Fibroblast of skin of abdomen (primary cell): ENCODE measurements at regions not wholly inside any gene's neighbourhood (a gene's known extent, or its start where the extent isn't known, plus 50 kb on each side); places are given as distances from the start of the nearest gene placed in this dataset.
"Not testable (repeated sequence)": the region's sequence is repeated elsewhere in the genome, so short reads cannot be mapped to it uniquely, and the experiment has no call there.

Experiments used
- DNase-seq: peaks from one replicate; pipeline ENCODE4 v3.0.0-alpha.2; 2013

DNA sequence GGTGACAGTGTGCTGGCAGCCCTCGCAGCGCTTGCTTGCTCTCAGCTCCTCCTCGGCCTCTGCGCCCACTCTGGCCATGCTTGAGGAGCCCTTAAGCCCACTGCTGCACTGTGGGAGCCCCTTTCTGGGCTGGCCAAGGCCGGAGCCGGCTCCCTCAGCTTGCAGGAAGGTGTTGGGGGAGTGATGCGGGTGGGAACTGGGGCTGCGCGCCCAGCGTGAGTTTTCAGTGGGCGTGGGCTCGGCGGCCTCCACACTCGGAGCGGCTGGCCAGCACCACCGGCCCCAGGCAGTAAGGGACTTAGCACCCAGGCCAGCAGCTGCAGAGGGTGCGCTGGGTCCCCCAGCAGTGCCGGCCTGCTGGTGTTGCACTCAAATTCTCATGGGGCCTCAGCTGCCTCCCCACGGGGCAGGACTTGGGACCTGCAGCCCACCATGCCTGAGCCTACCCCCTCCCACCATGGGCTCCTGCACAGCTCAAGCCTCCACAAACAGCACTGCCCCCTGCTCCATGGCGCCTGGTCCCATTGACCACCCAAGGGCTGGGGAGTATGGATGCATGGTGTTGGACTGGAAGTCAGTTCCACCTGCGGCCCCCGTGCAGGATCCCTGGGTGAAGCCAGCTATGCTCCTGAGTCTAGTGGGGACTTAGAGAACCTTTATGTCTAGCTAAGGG lies 223.1 kb upstream of the PTPRD start:
- no peak for DNase-seq

DNA sequence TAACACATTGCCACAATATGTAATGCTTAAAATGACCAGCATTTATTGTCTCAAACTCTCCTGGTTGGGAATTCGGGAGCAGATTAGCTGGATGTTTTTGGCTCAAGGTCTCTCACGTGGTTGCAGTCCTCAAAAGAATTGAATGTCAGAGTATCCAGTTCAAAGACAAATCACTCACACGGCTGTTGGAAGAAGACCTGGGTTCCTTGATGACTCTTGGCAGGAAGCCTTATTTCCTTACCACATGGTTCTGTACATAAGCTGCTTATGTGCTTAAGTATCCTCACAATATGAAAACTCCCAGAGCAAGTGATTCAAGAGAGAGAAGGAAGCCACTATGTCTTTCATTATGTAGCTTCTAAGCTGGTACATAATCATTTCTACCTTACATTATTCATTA lies 230.3 kb upstream of the PTPRD start:
- no peak for DNase-seq

DNA sequence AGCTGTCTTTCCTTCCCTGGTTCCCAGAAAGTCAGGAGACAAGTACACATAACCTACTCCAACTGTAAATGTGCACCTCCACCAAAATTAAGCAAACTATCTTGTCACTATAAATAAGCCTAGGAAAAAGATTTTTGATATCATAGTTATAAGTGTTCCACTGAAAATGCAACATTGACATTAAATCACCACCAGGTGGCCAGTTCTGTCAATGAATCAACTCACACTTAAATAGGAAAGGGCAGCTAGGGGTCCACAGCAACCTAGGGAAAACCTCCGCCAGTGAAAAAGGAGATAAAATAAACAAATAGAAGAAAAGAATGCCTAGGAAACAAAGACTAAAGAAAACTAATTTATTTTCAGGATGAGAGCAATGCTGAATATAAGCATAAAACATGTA lies 243.0 kb upstream of the PTPRD start:
- DNase-seq, result peak; percentile 18

DNA sequence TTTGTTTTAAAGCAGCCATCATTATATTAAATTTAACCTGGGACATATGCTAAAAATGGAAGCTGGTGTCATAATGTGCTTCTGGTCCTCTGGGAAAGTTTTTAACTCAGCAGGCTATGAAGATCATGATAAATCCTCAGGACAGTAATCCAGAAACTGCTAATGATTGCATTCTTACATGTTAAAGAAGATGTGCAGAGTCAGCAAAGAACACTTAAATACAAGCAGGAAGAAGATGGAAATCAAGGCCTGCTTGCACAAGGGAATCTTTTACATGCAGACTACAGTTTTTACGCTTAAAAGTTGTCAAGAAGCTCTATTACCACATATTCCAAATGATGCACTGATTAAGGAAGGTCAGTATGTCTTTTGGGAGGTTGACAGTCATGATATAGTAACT lies 246.0 kb upstream of the PTPRD start:
- DNase-seq, result no peak

DNA sequence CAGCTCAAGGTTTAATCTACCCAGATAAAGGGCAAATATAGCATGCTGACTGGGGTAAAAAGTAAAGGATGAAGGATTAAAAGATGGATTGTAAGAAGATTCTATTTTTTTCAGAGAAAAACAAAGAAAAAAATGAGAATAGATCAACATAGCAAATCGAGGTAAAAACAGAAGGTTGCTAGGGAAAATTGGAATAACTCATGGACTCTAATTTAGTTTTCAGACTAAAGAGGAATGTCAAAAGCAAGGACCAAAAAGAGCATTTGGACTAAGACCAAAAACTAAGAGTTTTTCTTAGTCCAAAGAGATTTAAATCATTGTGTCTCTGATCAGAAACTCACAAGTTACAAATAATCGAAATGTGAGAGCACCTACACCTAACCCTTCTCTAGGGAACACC lies 250.7 kb upstream of the PTPRD start:
- no peak for DNase-seq

DNA sequence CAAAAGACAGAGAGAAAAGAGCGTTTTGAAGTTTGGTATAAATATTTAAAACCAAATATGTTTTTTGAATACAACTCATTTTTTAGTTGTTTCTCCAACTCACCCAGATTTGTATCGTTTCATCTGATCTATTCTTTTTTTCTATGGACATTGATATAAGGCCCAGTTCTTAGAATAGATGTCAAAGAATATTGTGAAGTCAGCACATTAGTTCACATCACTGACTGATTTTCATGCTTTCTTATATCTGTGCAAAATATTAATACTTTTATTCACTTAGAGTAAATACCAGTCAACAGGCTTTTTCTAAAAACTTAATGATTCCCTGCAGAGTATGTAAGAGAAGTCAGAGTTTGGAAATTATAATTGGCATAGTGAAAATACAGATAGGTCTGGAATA lies 254.4 kb upstream of the PTPRD start:
- DNase-seq, result no peak

DNA sequence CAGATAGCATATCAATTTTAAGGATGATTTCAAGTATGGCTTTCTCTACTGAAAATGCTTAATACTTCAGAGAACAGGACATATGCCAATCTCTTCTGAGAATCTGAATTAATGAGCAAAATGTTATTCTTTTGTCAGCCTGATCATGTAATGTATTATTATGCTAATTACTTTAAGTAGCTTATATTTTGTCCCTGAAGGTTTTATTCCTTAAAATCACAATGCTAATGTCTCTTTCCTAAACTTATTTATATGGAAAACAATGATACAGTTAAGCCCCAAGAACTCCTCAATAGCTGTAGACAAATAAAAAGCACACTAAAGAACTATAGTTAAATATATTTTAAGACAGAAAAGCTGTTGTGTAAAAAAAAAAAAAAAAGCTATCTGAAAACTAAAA lies 256.9 kb upstream of the PTPRD start:
- no peak for DNase-seq

DNA sequence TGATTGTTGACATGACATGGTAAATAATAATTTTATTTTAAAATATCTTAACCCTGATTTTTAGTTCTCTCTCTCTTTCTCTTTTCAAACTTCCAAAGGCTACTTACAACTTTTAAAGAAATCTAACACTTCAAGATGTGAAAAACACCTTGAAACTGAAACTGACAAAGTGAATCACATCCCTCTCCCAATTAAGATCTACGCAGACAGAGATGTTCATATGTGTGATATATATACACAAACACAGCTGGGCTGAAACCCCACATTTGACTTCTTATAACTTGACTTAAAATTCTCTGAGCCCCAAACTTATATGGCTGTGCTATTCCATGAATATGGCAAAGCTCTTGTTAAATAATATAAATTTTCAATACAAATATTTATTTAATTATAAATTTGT lies 261.2 kb upstream of the PTPRD start:
- no peak for DNase-seq

DNA sequence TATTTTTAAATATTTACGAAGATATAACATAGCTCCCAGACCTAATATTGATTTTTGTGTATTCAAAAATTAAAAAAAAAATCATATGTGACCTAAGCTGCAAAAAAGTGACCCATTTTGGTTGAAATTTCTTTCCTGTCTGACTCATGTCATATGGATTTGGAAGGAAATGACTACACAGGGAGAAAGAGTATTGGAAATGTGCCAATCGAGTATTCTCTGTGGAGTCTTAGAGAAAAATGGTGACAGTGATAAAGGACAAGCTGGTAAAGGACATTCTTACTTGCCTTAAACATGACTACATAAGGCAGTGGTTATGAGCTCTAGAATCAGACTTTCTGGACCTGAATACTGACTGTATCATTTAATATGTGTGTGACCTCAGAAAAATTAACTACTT lies 262.9 kb upstream of the PTPRD start:
- peak; percentile 58 for DNase-seq

DNA sequence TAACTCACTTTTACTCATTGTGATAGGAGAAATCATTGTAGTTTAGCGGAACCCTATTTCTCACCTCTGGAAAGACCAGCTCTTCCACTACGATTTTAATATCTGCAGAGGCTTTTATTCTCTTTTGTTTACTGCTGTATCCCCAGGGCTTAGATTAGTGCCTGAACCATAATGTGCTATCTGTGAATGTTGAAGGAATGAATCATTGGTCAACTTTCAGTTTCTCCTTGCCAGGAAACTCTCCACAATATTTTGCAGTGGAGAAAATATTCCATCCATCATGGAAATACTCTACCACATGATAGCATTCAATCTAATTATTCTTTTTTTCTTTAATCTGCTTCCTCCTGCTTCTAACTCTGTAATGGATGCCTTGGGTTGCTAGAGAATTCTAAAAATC lies 263.5 kb upstream of the PTPRD start:
- peak; percentile 61 for DNase-seq

DNA sequence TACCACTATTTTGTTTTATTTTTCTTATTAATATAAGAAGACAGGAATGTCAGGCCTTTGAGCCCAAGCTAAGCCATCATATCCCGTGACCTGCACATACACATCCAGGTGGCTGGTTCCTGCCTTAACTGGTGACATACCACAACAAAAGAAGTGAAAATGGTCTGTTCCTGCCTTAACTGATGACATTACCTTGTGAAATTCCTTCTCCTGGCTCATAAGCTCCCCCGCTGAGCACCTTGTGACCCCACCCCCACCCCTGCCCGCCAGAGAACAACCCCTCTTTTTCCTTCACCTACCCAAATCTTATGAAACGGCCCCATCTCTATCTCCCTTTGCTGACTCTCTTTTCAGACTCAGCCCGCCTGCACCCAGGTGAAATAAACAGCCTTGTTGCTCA lies 277.5 kb upstream of the PTPRD start:
- DNase-seq, result not testable (repeated sequence)

DNA sequence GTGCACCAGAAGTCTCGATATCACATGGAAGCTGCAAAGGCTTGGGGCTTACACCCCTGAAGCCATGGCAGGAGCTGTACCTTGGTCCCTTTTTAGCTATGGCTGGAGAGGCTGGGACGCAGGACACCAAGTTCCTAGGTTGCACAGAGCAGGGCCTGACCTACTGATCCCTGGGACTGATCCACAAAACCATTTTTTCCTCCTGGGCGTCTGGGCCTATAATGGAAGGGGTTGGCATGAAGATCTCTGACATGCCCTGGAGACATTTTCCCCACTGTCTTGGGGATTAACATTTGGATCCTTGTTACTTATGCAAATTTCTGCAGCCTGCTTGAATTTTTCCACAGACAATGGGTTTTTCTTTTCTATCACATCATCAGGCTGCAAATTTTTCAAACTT lies 286.7 kb upstream of the PTPRD start:
- no peak for DNase-seq

DNA sequence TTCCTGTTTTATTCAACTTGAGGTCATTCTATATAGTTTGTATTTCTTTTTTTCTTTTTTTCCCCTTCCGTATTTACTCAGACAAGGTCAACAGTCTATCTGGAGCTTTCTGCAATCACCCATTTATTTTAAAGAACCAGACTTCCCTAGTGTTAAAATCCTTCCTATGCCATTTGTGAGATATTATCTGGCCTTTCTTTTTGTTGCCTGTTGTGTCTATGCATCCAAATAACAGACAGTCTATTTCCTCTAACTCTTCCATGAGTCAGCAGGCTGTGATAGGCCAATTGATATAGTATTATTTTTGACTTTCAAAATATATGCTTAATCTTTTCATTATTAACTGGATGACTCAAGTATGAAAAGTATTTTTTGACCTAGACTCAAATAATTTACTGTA lies 291.2 kb upstream of the PTPRD start:
- no peak for DNase-seq

DNA sequence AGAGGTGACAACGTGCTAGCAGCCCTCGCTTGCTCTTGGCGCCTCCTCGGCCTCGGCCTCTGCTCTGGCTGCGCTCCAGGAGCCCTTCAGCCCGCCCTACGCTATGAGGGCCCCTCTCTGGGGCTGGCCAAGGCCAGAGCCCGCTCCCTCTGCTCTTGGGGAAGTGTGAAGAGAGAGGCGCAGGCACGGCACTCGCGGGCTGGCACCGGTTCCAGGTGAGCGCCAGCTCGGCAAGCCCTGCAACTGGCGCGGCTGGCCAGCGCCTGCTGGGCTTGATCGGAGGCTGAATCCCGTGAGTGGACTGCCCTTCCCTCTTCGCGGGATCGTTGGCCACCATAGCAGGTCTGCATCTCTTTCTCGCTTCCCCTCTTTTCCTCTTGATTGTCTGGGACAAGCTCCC lies 298.0 kb upstream of the PTPRD start:
- DNase-seq, result no peak

DNA sequence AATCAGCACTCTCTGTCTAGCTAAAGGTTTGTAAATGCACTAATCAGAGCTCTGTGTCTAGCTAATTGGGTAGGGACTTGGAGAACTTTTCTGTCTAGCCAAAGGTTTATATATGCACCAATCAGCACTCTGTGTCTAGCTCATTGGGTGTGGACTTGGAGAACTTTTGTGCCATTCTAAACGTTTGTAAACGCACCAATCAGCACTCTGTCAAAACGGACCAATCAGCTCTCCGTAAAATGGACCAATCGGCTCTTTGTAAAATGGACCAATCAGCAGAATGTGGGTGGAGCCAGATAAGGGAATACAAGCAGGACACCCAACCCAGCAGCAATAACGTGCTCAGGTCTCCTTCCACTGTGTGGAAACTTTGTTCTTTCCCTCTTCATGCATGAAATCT lies 298.6 kb upstream of the PTPRD start:
- no peak for DNase-seq

DNA sequence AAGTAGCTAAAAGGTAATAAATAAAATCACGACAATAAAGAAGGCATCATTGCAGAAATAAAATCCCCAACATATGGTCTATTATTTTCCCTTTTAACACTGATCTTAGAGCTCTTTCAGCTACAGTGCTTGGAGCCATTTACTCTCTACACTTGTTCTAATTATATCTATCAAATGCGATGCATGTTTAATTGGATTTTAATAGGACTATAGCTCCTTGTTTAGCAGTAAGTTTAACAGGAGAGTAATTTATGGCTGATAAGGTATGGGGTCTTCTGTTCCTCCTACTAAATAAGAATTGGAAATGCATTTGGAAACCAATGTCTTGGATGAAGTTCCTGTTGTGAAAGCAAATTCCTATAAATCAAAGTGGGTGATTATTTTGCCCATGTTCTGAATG lies 304.2 kb upstream of the PTPRD start:
- DNase-seq, result no peak

DNA sequence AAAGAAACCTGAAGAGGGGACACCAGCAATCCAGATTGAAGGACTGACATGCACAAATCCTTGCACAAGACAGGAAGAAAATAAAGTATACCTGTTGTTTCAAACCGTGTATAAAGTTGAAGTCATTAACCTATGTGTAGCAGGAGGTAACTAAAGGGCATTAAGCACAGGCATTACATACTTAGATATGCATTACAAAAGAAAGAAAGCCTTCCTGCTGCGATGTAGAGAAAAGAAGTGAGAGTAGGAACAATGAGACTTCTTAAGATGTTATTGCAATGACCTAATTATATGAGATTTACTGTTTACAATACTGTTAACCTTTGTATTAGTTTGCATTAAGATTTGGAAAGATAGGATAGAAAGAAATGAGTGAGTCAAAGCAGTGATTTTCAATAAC lies 308.9 kb upstream of the PTPRD start:
- no peak for DNase-seq

DNA sequence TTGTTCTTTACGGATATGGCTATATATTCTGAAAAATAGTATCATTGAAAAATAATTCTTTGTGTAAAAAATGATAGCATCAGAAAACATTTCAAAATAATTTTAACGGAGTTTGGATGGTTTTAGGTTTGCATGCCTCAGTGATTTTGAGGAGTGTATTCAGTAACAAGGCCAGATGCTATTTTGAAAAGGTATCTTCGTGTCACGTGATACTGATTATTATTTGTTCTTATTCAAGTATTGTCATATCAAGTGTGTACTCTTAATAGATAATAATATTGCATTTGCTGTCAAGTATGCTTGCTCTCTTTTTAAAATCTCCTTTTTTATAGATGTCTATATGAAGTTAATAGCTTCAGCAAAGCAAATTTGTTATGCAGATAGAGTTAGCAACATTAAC lies 313.1 kb upstream of the PTPRD start:
- no peak for DNase-seq

DNA sequence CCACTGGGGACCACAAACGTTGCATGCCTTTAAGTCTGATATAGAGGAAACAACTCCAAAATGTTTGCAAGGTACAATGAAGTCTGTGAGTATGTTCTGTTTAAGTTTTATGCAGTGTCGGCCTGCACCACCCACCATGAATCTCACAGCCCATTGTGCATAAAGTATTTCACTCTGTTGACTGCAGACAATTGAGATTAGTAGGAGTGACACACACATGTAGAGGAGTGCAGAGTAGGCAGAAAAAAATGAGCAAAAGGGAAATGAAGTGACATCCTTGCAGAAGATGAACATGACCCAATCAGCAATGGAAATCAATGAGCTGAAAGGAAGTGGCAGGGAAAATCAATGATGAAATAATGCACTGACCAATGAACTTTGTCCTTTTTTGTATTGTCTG lies 315.6 kb upstream of the PTPRD start:
- no peak for DNase-seq

DNA sequence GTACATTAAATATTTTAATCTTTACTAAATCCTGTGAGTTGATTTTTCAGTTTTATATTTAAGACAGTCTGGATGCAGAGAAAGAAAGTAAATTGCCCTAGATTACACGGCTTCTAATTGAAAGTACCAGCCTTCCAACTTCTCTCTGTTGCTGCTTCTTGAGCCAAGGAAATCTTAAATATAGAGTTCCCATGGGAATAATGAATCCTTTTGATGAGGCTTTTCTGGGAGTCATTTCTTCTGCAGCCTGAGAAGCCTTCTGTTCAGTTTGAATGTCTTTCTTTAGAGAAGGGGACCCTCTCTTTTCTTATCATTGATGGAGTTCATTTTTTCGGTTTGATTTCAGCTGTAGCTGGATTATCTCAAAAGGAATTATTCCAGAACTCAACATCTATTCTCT lies 317.3 kb upstream of the PTPRD start:
- DNase-seq, result no peak

DNA sequence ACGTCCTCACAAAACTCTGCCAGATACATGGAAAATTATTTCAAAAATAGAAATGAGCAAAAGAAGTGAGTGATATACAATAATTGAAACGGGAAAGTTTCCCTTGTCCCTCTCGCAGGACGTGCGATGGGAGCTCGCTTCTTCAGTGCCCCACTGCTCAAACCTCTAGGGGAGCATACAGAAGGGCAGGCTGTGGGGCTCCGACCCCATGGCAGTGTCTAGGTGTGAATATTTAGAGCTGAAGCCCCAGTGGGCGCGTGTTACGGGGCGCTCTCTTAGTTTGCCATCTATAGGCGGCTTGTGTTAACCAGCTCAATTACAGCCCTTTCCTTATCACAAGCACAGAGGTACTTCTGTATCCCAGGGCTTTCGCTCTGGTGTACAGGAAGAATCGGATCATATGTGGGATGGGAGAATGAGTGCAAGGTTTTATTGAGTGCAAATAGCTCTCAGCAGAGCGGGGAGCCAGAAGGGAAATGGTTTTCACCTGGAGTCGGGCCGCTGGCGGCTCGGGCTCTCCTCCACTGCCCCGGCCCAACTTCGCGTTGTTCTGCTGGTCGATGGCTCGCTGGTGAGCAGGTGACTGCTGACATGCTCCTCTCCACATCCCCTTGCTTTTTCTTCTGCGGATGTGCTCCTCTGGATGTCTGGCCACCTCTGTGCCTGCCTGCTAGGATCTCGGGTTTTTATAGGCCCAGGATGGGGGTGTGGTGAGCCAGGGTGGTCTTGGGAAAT lies 334.0 kb upstream of the PTPRD start:
- DNase-seq, result no peak

DNA sequence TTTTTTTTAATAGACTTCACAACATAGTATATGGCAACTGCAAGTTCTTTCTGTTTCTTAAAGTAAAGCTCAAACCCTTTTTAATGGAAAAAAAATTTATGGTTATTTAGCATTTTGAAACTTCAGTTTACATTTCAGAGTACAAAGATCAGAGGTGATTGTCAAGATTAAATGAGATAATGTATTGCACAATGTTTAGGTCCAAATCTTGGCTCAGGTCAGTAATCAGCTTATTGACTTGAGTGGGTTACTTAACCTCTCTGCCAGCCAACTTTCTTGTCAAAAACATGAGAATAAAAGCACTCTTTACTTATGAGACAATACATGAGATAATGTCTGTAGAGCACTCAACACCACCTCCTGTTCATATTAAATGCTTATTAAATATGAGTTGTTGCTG lies 345.1 kb upstream of the PTPRD start:
- DNase-seq, result no peak

DNA sequence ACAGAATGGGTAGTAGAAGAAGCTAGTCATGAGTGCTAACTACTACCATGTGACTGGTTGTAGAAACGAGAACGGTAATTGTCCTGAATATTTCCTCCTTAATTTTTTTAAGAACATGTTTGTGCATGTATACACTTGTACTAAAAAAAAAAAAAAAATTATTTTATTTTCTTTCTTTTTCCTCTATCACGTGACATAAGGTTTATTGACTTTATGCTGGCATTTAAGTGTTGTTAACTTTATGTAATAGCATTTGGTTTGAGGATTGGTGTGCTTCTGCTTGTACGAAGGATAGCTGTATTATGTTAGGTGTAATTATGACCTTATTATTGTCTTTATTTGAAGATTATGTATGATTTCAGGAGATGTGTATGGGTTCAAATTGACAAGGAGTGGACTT lies 349.1 kb upstream of the PTPRD start:
- DNase-seq, result no peak

DNA sequence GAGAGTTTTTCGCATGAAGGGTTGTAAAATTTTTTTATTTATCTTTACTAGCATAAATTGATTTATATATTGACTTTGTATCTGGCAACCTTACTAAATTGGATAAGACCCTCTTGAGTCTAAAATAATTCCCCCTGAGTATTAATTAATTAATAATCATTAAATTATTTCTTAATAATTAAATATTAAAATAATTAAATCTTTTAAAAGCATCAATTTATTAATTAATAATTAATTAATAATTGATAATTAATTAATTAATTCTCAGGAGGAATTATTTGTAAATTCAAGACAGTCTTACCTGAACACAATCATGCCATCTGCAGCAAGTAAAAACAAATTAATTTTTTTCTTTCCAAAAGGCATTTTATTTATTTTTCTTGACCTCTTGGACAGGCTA lies 370.4 kb upstream of the PTPRD start:
- no peak for DNase-seq

DNA sequence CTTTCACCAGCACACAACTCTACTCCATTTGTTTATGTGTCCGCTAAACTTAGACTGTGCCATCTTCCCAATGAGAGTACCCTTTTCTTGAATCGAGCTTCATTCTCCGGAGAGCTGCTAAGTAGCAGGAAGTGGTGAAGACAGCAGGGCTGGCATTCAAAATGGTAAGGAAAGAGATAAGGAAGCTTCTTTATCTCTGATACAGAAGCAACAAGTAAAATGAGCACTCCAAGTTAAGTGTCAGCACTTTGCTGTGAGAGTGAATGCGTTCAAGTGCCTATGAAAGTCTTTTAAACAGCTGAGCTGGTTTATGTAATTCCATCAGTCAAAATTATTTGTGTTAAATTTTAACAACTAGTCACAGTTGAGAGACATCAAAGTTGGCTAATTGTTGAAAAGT lies 386.8 kb upstream of the PTPRD start:
- DNase-seq, result no peak
